Fibroblast of villous mesenchyme (primary cell): ENCODE measurements at regions not wholly inside any gene's neighbourhood (a gene's known extent, or its start where the extent isn't known, plus 50 kb on each side); places are given as distances from the start of the nearest gene placed in this dataset.

Experiments used
- DNase-seq: peaks from one replicate; pipeline ENCODE4 v3.0.0-alpha.2; 2010; ENCODE audit warnings: low read depth
- H3K4me3 ChIP-seq: 2 replicates; pipeline ENCODE4 v1.5.1; 2011; ENCODE audit warnings: low read depth, mild to moderate bottlenecking, low read length
- CTCF ChIP-seq: IDR thresholded peaks from 2 replicates; pipeline ENCODE4 v1.5.1; 2012; ENCODE audit warnings: low read depth, mild to moderate bottlenecking, low read length; ENCODE audit not compliant: insufficient read depth

GRCh38 chr3:10629671-10630040, 124.3 kb upstream of the ATP2B2 start:
- no peak for TF ChIP-seq CTCF
- no peak overlapping the region for H3K4me3 ChIP-seq

GRCh38 chr3:10631224-10631623, 125.8 kb upstream of the ATP2B2 start:
- no peak for TF ChIP-seq CTCF
- no peak for DNase-seq
- H3K4me3 ChIP-seq, result no peak overlapping the region

More at GRCh38 chr3:10629671-10630040, 124.3 kb upstream of the ATP2B2 start:
- DNase-seq, result no peak

GRCh38 chr3:10632125-10632524, 126.7 kb upstream of the ATP2B2 start:
- TF ChIP-seq CTCF, result no peak
- H3K4me3 ChIP-seq, result no peak overlapping the region
- DNase-seq, result no peak

GRCh38 chr3:10632741-10633140, 127.4 kb upstream of the ATP2B2 start:
- TF ChIP-seq CTCF, result no peak
- DNase-seq, result no peak
- no peak overlapping the region for H3K4me3 ChIP-seq

- no peak overlapping the region for H3K4me3 ChIP-seq
- no peak for DNase-seq
Measured at GRCh38 chr3:10635446-10636076, 130.2 kb upstream of the ATP2B2 start.

GRCh38 chr3:10637342-10637741, 132.0 kb upstream of the ATP2B2 start:
- no peak for DNase-seq
- no peak overlapping the region for H3K4me3 ChIP-seq
- no peak for TF ChIP-seq CTCF

More at GRCh38 chr3:10635446-10636076, 130.2 kb upstream of the ATP2B2 start:
- no peak for TF ChIP-seq CTCF

- no peak overlapping the region for H3K4me3 ChIP-seq
- DNase-seq, result no peak
- no peak for TF ChIP-seq CTCF
Measured at GRCh38 chr3:10638466-10638865, 133.1 kb upstream of the ATP2B2 start.
